Caco-2 (cell line): ENCODE measurements at regions not wholly inside any gene's neighbourhood (a gene's known extent, or its start where the extent isn't known, plus 50 kb on each side); places are given as distances from the start of the nearest gene placed in this dataset.

Experiments
- BruUV-seq: library from RNA; stranded (reverse); fragments of 400-500 nt; replicated peaks from 2 replicates; lab custom pipeline; 2021; lab: Mats Ljungman, UMichigan
- CTCF ChIA-PET: fragments of 300-600 bp; sonication (Branson Sonifier 250); formaldehyde crosslinking; loops from one replicate; lab custom pipeline; 2022; ENCODE audit warnings: antibody characterized with exemption; lab: Charles Lee
- POLR2A ChIA-PET: fragments of 300-600 bp; sonication (Branson Sonifier 250); formaldehyde crosslinking; loops from one replicate; lab custom pipeline; 2022; ENCODE audit warnings: antibody characterized with exemption; lab: Charles Lee
- DNase-seq, 2 experiments: peaks; one replicate each; pipeline versions ENCODE4 v3.0.0 to v3.0.0-alpha.2; 2020 to 2022
- H3K27me3 ChIP-seq: replicated peaks from 2 replicates; pipeline ENCODE4 v1.6.0; 2011; ENCODE audit warnings: low read length; ENCODE audit not compliant: control insufficient read depth, insufficient read depth
- H3K36me3 ChIP-seq: 2 replicates; pipeline ENCODE4 v1.5.1; 2011; ENCODE audit warnings: low read length; ENCODE audit not compliant: control insufficient read depth, insufficient read depth
- H3K4me1 ChIP-seq: fragments of 250-450 bp; sonication (Bioruptor Pico); 2 replicates; pipeline ENCODE4 v1.5.1; 2020; ENCODE audit warnings: mild to moderate bottlenecking
- H3K4me3 ChIP-seq: 2 replicates; pipeline ENCODE4 v1.5.1; 2011; ENCODE audit warnings: low read depth, mild to moderate bottlenecking, control low read depth, low read length
- H3K9me3 ChIP-seq: fragments of 250-450 bp; sonication (Bioruptor Pico); 2 replicates; pipeline ENCODE4 v1.5.1; 2020; ENCODE audit warnings: mild to moderate bottlenecking, moderate library complexity
- H3K27ac Mint-ChIP-seq: one replicate; pipeline ENCODE4 v1.8.0; 2022; ENCODE audit warnings: mixed read lengths; ENCODE audit not compliant: unreplicated experiment
- H3K27me3 Mint-ChIP-seq: one replicate; pipeline ENCODE4 v1.8.0; 2022; ENCODE audit warnings: mixed read lengths; ENCODE audit not compliant: insufficient read depth, unreplicated experiment
- H3K36me3 Mint-ChIP-seq: one replicate; pipeline ENCODE4 v1.8.0; 2022; ENCODE audit warnings: mild to moderate bottlenecking, mixed read lengths; ENCODE audit not compliant: insufficient read depth, unreplicated experiment
- H3K4me1 Mint-ChIP-seq: one replicate; pipeline ENCODE4 v1.8.0; 2022; ENCODE audit warnings: low read depth, mixed read lengths; ENCODE audit not compliant: unreplicated experiment
- H3K4me3 Mint-ChIP-seq: one replicate; pipeline ENCODE4 v1.8.0; 2022; ENCODE audit warnings: mild to moderate bottlenecking, moderate library complexity, mixed read lengths; ENCODE audit not compliant: unreplicated experiment
- H3K9me3 Mint-ChIP-seq: one replicate; pipeline ENCODE4 v1.8.0; 2022; ENCODE audit warnings: mixed read lengths; ENCODE audit not compliant: unreplicated experiment
- CTCF ChIP-seq, 2 experiments: fragments of 200-600 bp in 1 of 2; IDR thresholded peaks; 1 replicate in 1 of 2; 2 replicates in 1 of 2; pipeline versions ENCODE4 v1.5.1 to v1.8.0; 2011 to 2022; ENCODE audit warnings: antibody characterized with exemption in 1 of 2, control low read depth in 1 of 2, inconsistent platforms in 1 of 2, low read depth in 1 of 2, low read length in 1 of 2, mild to moderate bottlenecking in 1 of 2, moderate library complexity in 1 of 2; ENCODE audit not compliant: insufficient read depth in 1 of 2, severe bottlenecking in 1 of 2, unreplicated experiment in 1 of 2
- intact Hi-C: fragments of 100-400 bp; cut with micrococcal nuclease; formaldehyde crosslinking; loops from one replicate; pipeline ENCODE4 v1.10.0; 2022; ENCODE audit not compliant: unreplicated experiment

- no peak overlapping the region for H3K4me3 ChIP-seq
- H3K27ac Mint-ChIP-seq, result no peak overlapping the region
- TF ChIP-seq CTCF (IDR thresholded peaks at IDR 0.05; ENCODE audit: insufficient read depth in 1 of 2, low read depth in 1 of 2, low read length in 1 of 2, severe bottlenecking in 1 of 2, unreplicated experiment in 1 of 2), result no peak
- CTCF ChIA-PET, result no interaction called here
- H3K27me3 Mint-ChIP-seq, result peaks cover 16% of the 10 kb centered on the region
- no peaks in the 10 kb centered on the region for H3K9me3 Mint-ChIP-seq
- no peaks in the 10 kb centered on the region for H3K27me3 ChIP-seq
- no peaks in the 10 kb centered on the region for H3K4me1 Mint-ChIP-seq
- H3K36me3 ChIP-seq, result no peaks in the 10 kb centered on the region
- POLR2A ChIA-PET, result no interaction called here
- H3K36me3 Mint-ChIP-seq, result no peaks in the 10 kb centered on the region
- H3K9me3 ChIP-seq, result no peaks in the 10 kb centered on the region
- BruUV-seq, result no TSS peak
- intact Hi-C loops, result no loop called here
- H3K4me1 ChIP-seq, result no peaks in the 10 kb centered on the region
- no peak overlapping the region for H3K4me3 Mint-ChIP-seq
- DNase-seq, result no peak
These were observed 119.3 kb downstream of the ZNF330 start for GRCh38 chr4:141339966-141340365.

- CTCF ChIA-PET, result no interaction called here
- no TSS peak for BruUV-seq
- H3K27me3 Mint-ChIP-seq, result peaks cover 16% of the 10 kb centered on the region
- POLR2A ChIA-PET, result no interaction called here
- TF ChIP-seq CTCF (IDR thresholded peaks at IDR 0.05; ENCODE audit: insufficient read depth in 1 of 2, low read depth in 1 of 2, low read length in 1 of 2, severe bottlenecking in 1 of 2, unreplicated experiment in 1 of 2), result no peak
- no peaks in the 10 kb centered on the region for H3K36me3 ChIP-seq
- no peaks in the 10 kb centered on the region for H3K9me3 ChIP-seq
- DNase-seq, result no peak
- no peaks in the 10 kb centered on the region for H3K9me3 Mint-ChIP-seq
- H3K27me3 ChIP-seq, result no peaks in the 10 kb centered on the region
- H3K4me1 Mint-ChIP-seq, result no peaks in the 10 kb centered on the region
- no peak overlapping the region for H3K4me3 Mint-ChIP-seq
- no peaks in the 10 kb centered on the region for H3K36me3 Mint-ChIP-seq
- intact Hi-C loops, result no loop called here
- no peaks in the 10 kb centered on the region for H3K4me1 ChIP-seq
- no peak overlapping the region for H3K27ac Mint-ChIP-seq
- H3K4me3 ChIP-seq, result no peak overlapping the region
These were observed 119.8 kb downstream of the ZNF330 start for GRCh38 chr4:141340458-141340857.

DNA sequence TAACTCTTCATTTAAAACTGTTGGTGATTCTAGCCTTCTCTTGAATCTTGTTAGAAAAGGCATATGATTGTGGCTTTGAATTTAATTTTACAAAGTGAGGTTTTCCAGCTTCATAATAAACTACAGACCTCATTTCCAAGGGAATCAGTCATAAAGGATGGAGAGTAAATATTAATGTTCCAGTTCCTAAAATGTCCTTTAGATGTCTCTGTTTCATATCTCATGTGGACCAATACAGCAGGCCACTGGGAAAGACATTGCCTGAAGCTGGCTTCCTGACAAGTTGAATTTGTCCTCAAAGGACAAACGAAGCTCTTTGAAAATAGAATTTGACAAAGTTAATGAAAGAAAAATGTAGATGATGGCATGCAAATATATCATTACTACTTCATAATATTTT, 125.4 kb downstream of the ZNF330 start:
- Mint-ChIP-seq H3K4me3 (no peak overlapping the region), H3K27ac (no peak overlapping the region), H3K4me1 (no peaks in the 10 kb centered on the region), H3K27me3 (peaks cover 12% of the 10 kb centered on the region), H3K36me3 (no peaks in the 10 kb centered on the region), H3K9me3 (no peaks in the 10 kb centered on the region)
- intact Hi-C loops, result loop anchor here (1.0 kb wide), 1 partner anchor 365 kb away; no protein-coding TSS in a partner anchor
- H3K4me1 ChIP-seq, result no peaks in the 10 kb centered on the region
- H3K36me3 ChIP-seq, result no peaks in the 10 kb centered on the region
- H3K9me3 ChIP-seq, result no peaks in the 10 kb centered on the region
- CTCF ChIA-PET, result interaction anchor here (0.6 to 1.0 kb wide), 2 partner anchors 41 to 312 kb away, joined by 3 read pairs; no protein-coding TSS in a partner anchor
- H3K4me3 ChIP-seq, result no peak overlapping the region
- no peaks in the 10 kb centered on the region for H3K27me3 ChIP-seq
- TF ChIP-seq CTCF (IDR thresholded peaks at IDR 0.05; ENCODE audit: insufficient read depth in 1 of 2, low read depth in 1 of 2, low read length in 1 of 2, severe bottlenecking in 1 of 2, unreplicated experiment in 1 of 2), result peak in 1 of 2 experiments; percentile 28
- DNase-seq, result peak in 1 of 2 experiments; percentile 11
- POLR2A ChIA-PET, result no interaction called here
- BruUV-seq, result no TSS peak
